Panc1 (cell line): ENCODE measurements at regions not wholly inside any gene's neighbourhood (a gene's known extent, or its start where the extent isn't known, plus 50 kb on each side); places are given as distances from the start of the nearest gene placed in this dataset.

Experiments used
- CTCF ChIP-seq: fragments of 450-650 bp; IDR thresholded peaks from 2 replicates; pipeline ENCODE4 v1.5.1; 2017; ENCODE audit warnings: mild to moderate bottlenecking
- REST ChIP-seq, 2 experiments: IDR thresholded peaks; 2 replicates each; pipeline ENCODE4 v1.6.1; 2011 to 2012; ENCODE audit warnings: low read depth in 2 of 2, control low read depth in 1 of 2, low read length in 1 of 2, mild to moderate bottlenecking in 1 of 2, moderate library complexity in 1 of 2; ENCODE audit not compliant: insufficient read depth in 1 of 2

- TF ChIP-seq CTCF (no peak), REST (IDR thresholded peaks at IDR 0.05; ENCODE audit: insufficient read depth in 1 of 2, low read depth in 2 of 2, low read length in 1 of 2) (no peak)
Observed at GRCh38 chr10:36452851-36453250, 672.5 kb upstream of the ANKRD30A start.
